ACHN (cell line): ENCODE measurements at regions not wholly inside any gene's neighbourhood (a gene's known extent, or its start where the extent isn't known, plus 50 kb on each side); places are given as distances from the start of the nearest gene placed in this dataset.

Experiments used
- DNase-seq: peaks from one replicate; pipeline ENCODE4 v3.0.0-alpha.2; 2015
- in situ Hi-C: cut with HindIII; loops from 2 replicates; pipeline ENCODE4 v1.10.0; 2017; ENCODE audit warnings: low sequenced_read_pairs, low pct_ligation_motif_present, low pct_unique_long_range_greater_than_20kb

GRCh38 chr13:22644941-22645340 is 535.8 kb upstream of the SGCG start:
- in situ Hi-C loops: no loop called here
- DNase-seq: no peak

GRCh38 chr13:22647156-22647850 is 533.5 kb upstream of the SGCG start:
- DNase-seq: no peak
- in situ Hi-C loops: no loop called here

GRCh38 chr13:22648320-22648801 is 532.4 kb upstream of the SGCG start:
- DNase-seq: no peak
- in situ Hi-C loops: no loop called here

GRCh38 chr13:22652796-22653195 is 528.0 kb upstream of the SGCG start:
- no peak for DNase-seq
- in situ Hi-C loops: no loop called here

- in situ Hi-C loops: no loop called here
- DNase-seq: no peak
Measured at GRCh38 chr13:22653866-22654265, 526.9 kb upstream of the SGCG start.

- DNase-seq: no peak
- in situ Hi-C loops: no loop called here
Measured at GRCh38 chr13:22655106-22655852, 525.5 kb upstream of the SGCG start.

- in situ Hi-C loops: no loop called here
- no peak for DNase-seq
Measured at GRCh38 chr13:22662771-22663170, 518.0 kb upstream of the SGCG start.

- no peak for DNase-seq
Measured at GRCh38 chr13:22665506-22665905, 515.3 kb upstream of the SGCG start.

GRCh38 chr13:22690756-22691155 is 490.0 kb upstream of the SGCG start:
- in situ Hi-C loops: no loop called here
- DNase-seq: no peak

More at GRCh38 chr13:22665506-22665905, 515.3 kb upstream of the SGCG start:
- in situ Hi-C loops: no loop called here

GRCh38 chr13:22693691-22694090 is 487.1 kb upstream of the SGCG start:
- in situ Hi-C loops: no loop called here
- DNase-seq: no peak

GRCh38 chr13:22696433-22696832 is 484.3 kb upstream of the SGCG start:
- no peak for DNase-seq
- in situ Hi-C loops: no loop called here

GRCh38 chr13:22698467-22698866 is 482.3 kb upstream of the SGCG start:
- DNase-seq: no peak
- in situ Hi-C loops: no loop called here

- DNase-seq: no peak
- in situ Hi-C loops: no loop called here
Measured at GRCh38 chr13:22700246-22700887, 480.4 kb upstream of the SGCG start.

GRCh38 chr13:22703601-22704209 is 477.1 kb upstream of the SGCG start:
- in situ Hi-C loops: no loop called here

GRCh38 chr13:22707946-22708345 is 472.8 kb upstream of the SGCG start:
- in situ Hi-C loops: no loop called here
- no peak for DNase-seq

More at GRCh38 chr13:22703601-22704209, 477.1 kb upstream of the SGCG start:
- no peak for DNase-seq

- no peak for DNase-seq
- in situ Hi-C loops: no loop called here
Measured at GRCh38 chr13:22717036-22717435, 463.7 kb upstream of the SGCG start.

GRCh38 chr13:22726726-22727125 is 454.1 kb upstream of the SGCG start:
- in situ Hi-C loops: no loop called here
- no peak for DNase-seq

GRCh38 chr13:22735011-22735995 is 445.5 kb upstream of the SGCG start:
- DNase-seq: no peak
- in situ Hi-C loops: no loop called here
